Erythroblast (primary cell): ENCODE measurements at regions not wholly inside any gene's neighbourhood (a gene's known extent, or its start where the extent isn't known, plus 50 kb on each side); places are given as distances from the start of the nearest gene placed in this dataset.

ENCODE experiments used
- DNase-seq, 2 experiments: peaks; one replicate each; lab custom pipeline; 2025; lab: John Stamatoyannopoulos, UW
- GATA1 ChIP-seq: IDR thresholded peaks from 2 replicates; pipeline ENCODE4 v1.6.1; 2011; ENCODE audit warnings: low read depth, mild to moderate bottlenecking, control low read depth, low read length, moderate library complexity
- POLR2A ChIP-seq: IDR thresholded peaks from 2 replicates; pipeline ENCODE4 v1.6.1; 2011; ENCODE audit warnings: mild to moderate bottlenecking, low read length

DNA sequence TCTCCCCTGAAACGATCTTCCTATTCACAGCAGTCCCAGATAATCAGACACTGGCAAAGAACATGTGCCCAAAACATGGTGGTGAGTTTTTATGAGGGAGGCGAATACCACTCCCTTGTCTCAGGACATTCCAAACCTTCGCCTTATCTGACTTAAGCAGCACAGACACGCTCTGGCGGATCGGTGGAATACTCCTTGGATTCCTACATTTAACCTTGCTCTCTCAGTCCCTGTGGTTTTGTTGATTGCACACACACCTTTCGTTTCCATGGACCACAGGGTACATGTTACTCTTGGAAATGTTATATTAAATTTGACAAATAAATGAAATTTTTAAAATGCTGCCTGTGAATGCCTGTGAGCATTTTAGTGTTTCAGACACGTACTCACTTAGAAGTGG is 87.8 kb upstream of the CPEB4 start:
- TF ChIP-seq POLR2A (no peak), GATA1 (no peak)
- DNase-seq: no peak

DNA sequence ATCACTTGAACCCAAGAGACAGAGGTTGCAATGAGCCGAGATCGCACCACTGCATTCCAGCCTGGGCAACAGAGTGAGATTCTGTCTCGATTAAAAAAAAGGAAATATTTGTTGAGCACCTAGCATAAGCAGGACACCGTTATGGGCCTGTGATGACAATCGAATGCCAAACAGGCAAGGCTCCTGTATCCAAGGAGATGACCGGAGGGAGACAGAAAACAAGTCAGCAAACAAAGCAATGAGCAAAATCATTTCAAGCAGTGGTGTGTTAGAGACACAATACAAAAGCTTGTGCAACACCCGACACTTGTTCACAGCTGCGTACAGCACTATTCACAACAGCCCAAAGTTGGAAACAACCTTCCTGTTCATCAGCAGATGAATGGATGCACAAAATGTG is 87.1 kb upstream of the CPEB4 start:
- TF ChIP-seq GATA1 (no peak), POLR2A (no peak)
- no peak for DNase-seq

- DNase-seq: peak in 1 of 2 experiments; percentile 26
- TF ChIP-seq POLR2A: no peak
- TF ChIP-seq GATA1: no peak
These were observed 85.4 kb upstream of the CPEB4 start for GRCh38 chr5:173802670-173803165.

DNA sequence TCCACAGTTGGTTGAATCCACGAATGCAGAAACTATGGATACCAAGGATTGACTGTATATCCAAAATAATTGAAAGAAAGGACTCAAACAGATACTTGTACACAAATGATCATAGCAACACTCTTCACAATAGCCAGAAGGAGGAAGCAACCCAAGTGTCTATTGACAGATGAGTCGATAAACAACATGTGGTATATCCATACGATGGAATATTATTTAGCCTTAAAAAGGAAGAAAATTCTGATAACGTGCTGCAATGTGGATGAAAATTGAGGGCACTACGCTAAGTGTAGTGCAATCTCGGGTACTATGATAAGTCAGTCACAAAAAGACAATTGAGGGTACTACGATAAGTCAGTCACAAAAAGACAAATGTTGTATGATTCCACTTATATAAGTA is 83.6 kb upstream of the CPEB4 start:
- no peak for DNase-seq
- TF ChIP-seq GATA1 (no peak), POLR2A (no peak)

DNA sequence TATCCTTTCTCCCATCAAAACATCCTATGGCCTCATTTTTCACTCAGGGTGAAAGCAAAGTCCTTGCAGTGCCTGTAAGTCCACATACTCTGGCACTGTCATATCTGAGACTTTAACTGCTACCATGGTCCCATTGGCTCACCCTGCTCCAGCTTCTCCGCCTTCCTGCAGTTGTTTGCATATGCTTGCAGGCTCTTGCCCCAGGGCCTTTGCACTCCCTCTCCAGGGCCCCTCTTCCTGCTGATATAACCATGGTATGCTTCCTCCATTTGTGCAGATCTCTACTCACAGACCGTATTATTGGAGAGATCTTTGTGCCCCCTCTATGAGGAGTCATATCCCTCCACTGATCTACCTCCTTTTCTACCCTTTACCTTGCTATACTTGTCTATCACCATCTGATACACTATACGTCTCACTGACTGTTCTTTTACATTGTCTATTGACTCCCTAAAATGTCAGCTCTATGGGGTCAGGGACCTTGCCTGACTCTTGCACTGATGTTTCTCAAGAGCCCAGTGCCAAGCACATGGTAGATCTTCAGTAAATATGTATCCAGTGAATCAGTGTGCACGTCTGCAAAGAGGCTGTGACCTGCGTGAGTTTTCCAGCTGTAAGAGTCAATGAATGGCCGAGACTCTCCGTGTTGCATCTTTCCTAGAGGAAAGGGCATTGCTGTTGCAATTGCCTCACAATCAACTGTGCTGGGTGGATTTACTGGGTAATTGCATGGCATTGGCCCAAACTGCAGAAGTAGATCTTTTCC is 81.7 kb upstream of the CPEB4 start:
- TF ChIP-seq GATA1 (no peak), POLR2A (no peak)
- no peak for DNase-seq

DNA sequence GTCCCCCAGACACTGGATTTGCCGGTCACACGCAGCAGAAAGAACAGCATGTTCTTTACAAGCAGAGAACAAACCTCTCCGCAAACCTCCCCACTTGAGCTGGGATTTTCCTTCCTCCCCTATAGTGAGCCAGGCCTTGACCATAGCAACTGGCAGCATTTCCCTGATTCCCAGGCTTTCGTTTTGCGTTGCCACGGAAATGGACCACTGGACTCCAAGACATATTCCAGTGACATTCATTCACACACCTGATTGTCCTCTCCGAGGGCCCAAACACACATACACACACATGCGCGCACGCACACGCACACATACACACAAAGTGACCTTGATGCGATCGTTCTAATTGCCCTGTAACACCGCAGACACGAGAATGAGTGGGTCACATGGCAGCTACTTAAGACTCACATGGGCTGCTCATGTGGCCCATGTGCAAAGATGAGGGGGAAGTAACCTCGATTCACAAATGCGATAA is 80.9 kb upstream of the CPEB4 start:
- no peak for DNase-seq
- no peak for TF ChIP-seq POLR2A
- no peak for TF ChIP-seq GATA1

- peak; percentile 29 to 56 for DNase-seq
- TF ChIP-seq GATA1 (no peak), POLR2A (no peak)
These were observed 79.9 kb upstream of the CPEB4 start for GRCh38 chr5:173808079-173808808.

DNA sequence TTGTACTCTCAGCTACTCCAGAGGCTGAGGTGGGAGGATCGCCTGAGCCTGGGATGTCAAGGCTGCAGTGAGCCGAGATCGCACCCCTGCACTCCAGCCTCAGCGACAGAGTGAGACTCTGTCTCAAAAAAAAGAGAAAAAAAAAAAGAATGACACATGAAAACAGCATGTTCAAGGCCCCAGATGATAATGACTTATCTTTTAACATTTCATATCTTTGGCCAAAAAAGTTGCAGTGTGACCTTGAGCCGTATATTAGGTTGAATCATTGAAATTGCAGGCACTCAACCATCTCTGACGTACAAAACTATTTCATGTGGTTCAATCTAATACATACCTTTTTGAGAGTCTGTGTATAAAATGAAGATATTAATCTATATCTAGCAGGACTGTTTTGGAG is 79.1 kb upstream of the CPEB4 start:
- DNase-seq: peak; percentile 60 to 77
- no peak for TF ChIP-seq POLR2A
- TF ChIP-seq GATA1: no peak

- no peak for DNase-seq
- TF ChIP-seq GATA1 (no peak), POLR2A (no peak)
These were observed 75.2 kb upstream of the CPEB4 start for GRCh38 chr5:173812811-173813550.

DNA sequence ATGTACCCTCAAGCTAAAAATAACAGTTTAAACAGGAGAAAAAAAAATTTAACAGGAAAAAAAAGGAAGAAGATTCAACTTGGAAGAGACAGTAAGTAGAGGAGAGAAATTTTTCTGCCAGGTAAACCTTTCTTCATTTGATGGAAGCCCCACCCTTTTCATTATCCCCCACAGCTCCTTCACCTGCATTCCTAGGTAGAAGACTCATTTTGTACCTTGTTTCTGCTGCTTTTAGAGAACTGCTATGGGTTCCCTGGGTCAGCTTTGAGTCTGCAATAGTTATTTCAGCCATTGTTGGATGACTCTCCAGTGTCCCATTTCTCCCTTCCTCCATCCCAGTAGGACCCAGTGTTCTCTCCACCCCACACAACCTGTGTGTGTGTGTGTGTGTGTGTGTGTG is 74.1 kb upstream of the CPEB4 start:
- no peak for TF ChIP-seq GATA1
- no peak for TF ChIP-seq POLR2A
- DNase-seq: no peak

DNA sequence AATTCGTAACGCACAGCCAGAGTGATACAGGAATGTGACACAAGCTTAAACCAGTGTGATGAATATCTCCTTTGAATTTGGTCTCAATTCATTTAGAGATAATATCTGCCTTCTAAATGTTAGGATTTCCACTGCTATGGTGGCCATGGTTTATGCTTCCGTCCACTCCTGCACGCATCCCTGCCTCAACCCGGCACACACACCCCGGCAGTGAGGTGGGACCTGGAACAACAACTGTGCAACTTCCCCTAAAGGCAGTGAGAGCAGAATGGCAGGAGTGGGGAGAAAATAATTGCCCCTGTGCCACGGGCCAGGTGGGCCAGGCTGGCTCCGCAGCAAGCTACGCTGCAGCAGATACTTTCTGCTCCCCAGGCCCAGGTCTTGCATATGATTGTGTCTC is 72.6 kb upstream of the CPEB4 start:
- TF ChIP-seq POLR2A: no peak
- no peak for TF ChIP-seq GATA1
- DNase-seq: no peak

DNA sequence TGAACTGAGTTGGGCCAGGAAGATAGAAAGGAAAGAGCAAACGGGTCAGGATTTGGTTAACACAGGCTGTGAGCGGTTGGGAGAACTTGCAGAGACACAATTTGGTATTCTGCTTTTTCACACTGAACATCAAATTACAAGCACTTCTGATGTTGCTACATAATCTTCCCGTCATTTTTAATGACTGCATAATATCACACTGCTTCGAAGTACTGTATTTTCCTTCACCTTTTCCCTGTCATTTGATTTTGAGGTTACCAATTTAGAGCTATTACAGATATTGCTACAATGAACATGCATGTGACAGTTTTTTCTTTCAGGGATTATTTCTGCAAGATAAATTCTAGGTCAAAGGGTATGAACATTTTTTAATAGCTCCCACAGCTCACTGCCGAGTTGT is 71.4 kb upstream of the CPEB4 start:
- DNase-seq: no peak
- TF ChIP-seq POLR2A: no peak
- TF ChIP-seq GATA1: no peak

DNA sequence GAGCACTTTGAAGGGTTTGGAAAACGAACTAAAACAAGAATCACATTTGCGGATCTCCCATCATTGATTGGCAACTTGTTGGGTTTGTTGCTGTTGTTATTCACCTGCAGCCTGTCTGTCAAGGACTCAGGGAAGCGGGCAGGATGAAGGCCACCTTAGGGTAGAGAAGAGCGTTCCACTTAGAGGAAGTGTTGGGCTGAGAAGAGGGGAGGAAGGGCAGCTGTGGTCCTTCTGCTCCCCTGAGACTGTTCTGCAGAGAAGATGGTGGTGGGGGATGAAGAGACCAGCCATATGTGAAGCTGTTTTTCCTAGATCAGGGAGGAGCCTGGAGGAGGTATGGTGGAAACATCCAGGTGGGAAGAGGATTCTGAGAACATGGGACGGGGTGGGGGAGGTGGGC is 70.6 kb upstream of the CPEB4 start:
- TF ChIP-seq GATA1: no peak
- TF ChIP-seq POLR2A: no peak
- DNase-seq: no peak

DNA sequence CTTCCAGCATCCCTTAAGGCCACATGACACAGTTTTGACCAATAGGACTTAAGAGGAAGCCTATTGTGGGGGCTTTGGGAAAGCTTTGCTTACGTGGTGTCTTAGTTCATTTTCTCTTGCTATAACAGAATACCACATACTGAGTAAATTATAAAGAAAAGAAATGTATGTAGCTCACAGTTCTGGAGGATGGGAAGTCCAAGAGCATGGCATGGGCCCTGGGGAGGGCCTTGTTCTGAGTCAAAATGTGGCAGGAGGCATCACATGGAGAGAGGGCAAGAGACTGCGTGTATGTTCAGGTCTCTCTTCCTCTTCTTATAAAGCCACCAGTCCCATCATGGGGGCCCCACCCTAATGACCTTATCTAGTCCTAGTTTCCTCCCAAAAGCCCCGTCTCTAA is 68.6 kb upstream of the CPEB4 start:
- no peak for DNase-seq
- TF ChIP-seq POLR2A: no peak
- no peak for TF ChIP-seq GATA1

DNA sequence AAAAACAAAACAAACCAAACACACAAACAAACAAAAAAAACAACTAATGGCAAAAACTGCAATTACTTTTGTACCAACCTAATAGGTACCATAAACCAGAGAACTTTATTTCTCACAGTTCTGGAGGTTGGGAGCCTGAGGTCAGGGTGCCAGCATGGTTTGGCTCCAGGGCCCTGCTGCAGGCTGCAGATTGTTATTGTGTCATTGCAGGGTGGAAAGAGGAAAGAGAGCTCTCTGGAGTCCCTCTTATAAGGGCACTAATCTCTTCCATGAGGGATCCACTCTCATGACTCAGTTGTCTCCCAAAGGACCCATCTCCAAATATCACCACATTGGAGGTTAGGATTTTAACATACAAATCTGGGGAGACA is 64.9 kb upstream of the CPEB4 start:
- no peak for DNase-seq
- TF ChIP-seq GATA1: no peak
- no peak for TF ChIP-seq POLR2A
